ENCODE measurements at regions not wholly inside any gene's neighbourhood (a gene's known extent, or its start where the extent isn't known, plus 50 kb on each side); places are given as distances from the start of the nearest gene placed in this dataset.

GRCh38 chr18:22467760-22468553, 50.2 kb upstream of the CTAGE1 start:
- DNase-seq (ENCODE audit: low read depth): peak; percentile 80

- DNase-seq (ENCODE audit: low read depth): no peak
Measured at GRCh38 chr18:22468554-22468891, 50.8 kb upstream of the CTAGE1 start.

- no peak for DNase-seq (ENCODE audit: low read depth)
Measured at GRCh38 chr18:22469061-22469734, 51.5 kb upstream of the CTAGE1 start.

- no peak for DNase-seq (ENCODE audit: low read depth)
Measured at GRCh38 chr18:22469926-22470247, 52.2 kb upstream of the CTAGE1 start.

- no peak for DNase-seq (ENCODE audit: low read depth)
Measured at GRCh38 chr18:22470248-22471235, 52.8 kb upstream of the CTAGE1 start.

GRCh38 chr18:22471546-22472131, 53.9 kb upstream of the CTAGE1 start:
- peak; percentile 69 for DNase-seq (ENCODE audit: low read depth)

GRCh38 chr18:22473366-22473765, 55.7 kb upstream of the CTAGE1 start:
- DNase-seq (ENCODE audit: low read depth): peak; percentile 19

- no peak for DNase-seq (ENCODE audit: low read depth)
Measured at GRCh38 chr18:22475426-22476100, 57.8 kb upstream of the CTAGE1 start.

GRCh38 chr18:22477222-22477621, 59.5 kb upstream of the CTAGE1 start:
- no peak for DNase-seq (ENCODE audit: low read depth)

- DNase-seq (ENCODE audit: low read depth): no peak
Measured at GRCh38 chr18:22482948-22483347, 65.2 kb upstream of the CTAGE1 start.

GRCh38 chr18:22483407-22483806, 65.7 kb upstream of the CTAGE1 start:
- no peak for DNase-seq (ENCODE audit: low read depth)

GRCh38 chr18:22484471-22484870, 66.8 kb upstream of the CTAGE1 start:
- no peak for DNase-seq (ENCODE audit: low read depth)

GRCh38 chr18:22485808-22486244, 68.1 kb upstream of the CTAGE1 start:
- DNase-seq (ENCODE audit: low read depth): peak; percentile 26

- DNase-seq (ENCODE audit: low read depth): no peak
Measured at GRCh38 chr18:22486667-22487066, 69.0 kb upstream of the CTAGE1 start.

GRCh38 chr18:22488554-22488953, 70.8 kb upstream of the CTAGE1 start:
- no peak for DNase-seq (ENCODE audit: low read depth)

GRCh38 chr18:22489704-22490103, 72.0 kb upstream of the CTAGE1 start:
- DNase-seq (ENCODE audit: low read depth): peak; percentile 21

GRCh38 chr18:22490429-22490846, 72.7 kb upstream of the CTAGE1 start:
- no peak for DNase-seq (ENCODE audit: low read depth)

GRCh38 chr18:22493255-22493654, 75.5 kb upstream of the CTAGE1 start:
- DNase-seq (ENCODE audit: low read depth): peak; percentile 10

GRCh38 chr18:22493940-22494339, 76.2 kb upstream of the CTAGE1 start:
- peak; percentile 19 for DNase-seq (ENCODE audit: low read depth)

- DNase-seq (ENCODE audit: low read depth): no peak
Measured at GRCh38 chr18:22494771-22495170, 77.1 kb upstream of the CTAGE1 start.

- DNase-seq (ENCODE audit: low read depth): peak; percentile 57
Measured at GRCh38 chr18:22499421-22499820, 81.7 kb upstream of the CTAGE1 start.
